Astrocyte of the cerebellum (primary cell): ENCODE measurements at regions not wholly inside any gene's neighbourhood (a gene's known extent, or its start where the extent isn't known, plus 50 kb on each side); places are given as distances from the start of the nearest gene placed in this dataset.

Experiments used
- DNase-seq: peaks from one replicate; pipeline ENCODE4 v3.0.0-alpha.2; 2011; ENCODE audit warnings: low read depth
- H3K4me3 ChIP-seq: 2 replicates; pipeline ENCODE4 v1.5.1; 2011; ENCODE audit warnings: mild to moderate bottlenecking, low read depth, low read length, moderate library complexity
- CTCF ChIP-seq: IDR thresholded peaks from 2 replicates; pipeline ENCODE4 v1.5.1; 2012; ENCODE audit warnings: low read length, low read depth, moderate library complexity, mild to moderate bottlenecking; ENCODE audit errors: missing control alignments
- in situ Hi-C: cut with HindIII; loops from 2 replicates; pipeline ENCODE4 v1.10.0; 2017; ENCODE audit warnings: low sequenced_read_pairs

- in situ Hi-C loops = no loop called here
- no peak overlapping the region for H3K4me3 ChIP-seq
- no peak for TF ChIP-seq CTCF
- no peak for DNase-seq
Measured at GRCh38 chr10:8532647-8533046, 478.2 kb downstream of the GATA3 start.

- H3K4me3 ChIP-seq = no peak overlapping the region
- DNase-seq = no peak
- no peak for TF ChIP-seq CTCF
- in situ Hi-C loops = no loop called here
Measured at GRCh38 chr10:8533462-8533861, 479.0 kb downstream of the GATA3 start.

GRCh38 chr10:8534096-8534495 is 479.6 kb downstream of the GATA3 start:
- H3K4me3 ChIP-seq = no peak overlapping the region
- TF ChIP-seq CTCF = no peak
- DNase-seq = no peak
- in situ Hi-C loops = no loop called here

GRCh38 chr10:8534891-8535290 is 480.4 kb downstream of the GATA3 start:
- no peak for DNase-seq
- no peak overlapping the region for H3K4me3 ChIP-seq
- in situ Hi-C loops = no loop called here
- no peak for TF ChIP-seq CTCF

- TF ChIP-seq CTCF = no peak
- in situ Hi-C loops = no loop called here
- no peak overlapping the region for H3K4me3 ChIP-seq
- DNase-seq = no peak
Measured at GRCh38 chr10:8539056-8539455, 484.6 kb downstream of the GATA3 start.

GRCh38 chr10:8543361-8544056 is 489.0 kb downstream of the GATA3 start:
- no peak overlapping the region for H3K4me3 ChIP-seq
- no peak for DNase-seq
- in situ Hi-C loops = no loop called here
- no peak for TF ChIP-seq CTCF
